ENCODE measurements at regions not wholly inside any gene's neighbourhood (a gene's known extent, or its start where the extent isn't known, plus 50 kb on each side); places are given as distances from the start of the nearest gene placed in this dataset.

- no peak for TF ChIP-seq POLR2AphosphoS5 (IDR thresholded peaks at IDR 0.05)
- no peak for TF ChIP-seq CTCF (IDR thresholded peaks at IDR 0.05)
- TF ChIP-seq EP300 (IDR thresholded peaks at IDR 0.05; ENCODE audit: low read depth) = no peak
Measured at GRCh38 chr10:43938810-43939209, 290.1 kb upstream of the ZNF32 start.

Measured in transverse colon (tissue), 4 donors.